HEK293 (cell line): ENCODE measurements at regions not wholly inside any gene's neighbourhood (a gene's known extent, or its start where the extent isn't known, plus 50 kb on each side); places are given as distances from the start of the nearest gene placed in this dataset.

ENCODE experiments used
- CTCF ChIP-seq: fragments of 450-650 bp; formaldehyde crosslinking; IDR thresholded peaks from 2 replicates; pipeline ENCODE4 v1.5.1; 2016; ENCODE audit warnings: missing biosample characterization, missing genetic modification characterization
- ZNF155 ChIP-seq: fragments of 450-650 bp; formaldehyde crosslinking; IDR thresholded peaks from 2 replicates; pipeline ENCODE4 v1.5.1; 2016; ENCODE audit warnings: missing biosample characterization, missing genetic modification characterization
- ZNF48 ChIP-seq: fragments of 450-650 bp; formaldehyde crosslinking; IDR thresholded peaks from 2 replicates; pipeline ENCODE4 v1.5.1; 2016; ENCODE audit warnings: missing biosample characterization, missing genetic modification characterization
- ZSCAN5A ChIP-seq: fragments of 450-650 bp; formaldehyde crosslinking; IDR thresholded peaks from 2 replicates; pipeline ENCODE4 v1.5.1; 2016; ENCODE audit warnings: missing biosample characterization, missing genetic modification characterization

GRCh38 chr4:99753931-99754330 lies 62.7 kb upstream of the DAPP1 start:
- TF ChIP-seq CTCF (tag by site-specific recombination) (no peak), ZSCAN5A (tag by site-specific recombination) (no peak), ZNF48 (tag by site-specific recombination) (no peak), ZNF155 (tag by site-specific recombination) (no peak)
